Jurkat, Clone E6-1 (cell line): ENCODE measurements at regions not wholly inside any gene's neighbourhood (a gene's known extent, or its start where the extent isn't known, plus 50 kb on each side); places are given as distances from the start of the nearest gene placed in this dataset.
"Not testable (repeated sequence)": the region's sequence is repeated elsewhere in the genome, so short reads cannot be mapped to it uniquely, and the experiment has no call there.

Source experiments
- DNase-seq: peaks from one replicate; pipeline ENCODE4 v3.0.0-alpha.2; 2011; ENCODE audit warnings: low read depth, low spot score
- H3K4me3 ChIP-seq: 2 replicates; pipeline ENCODE4 v1.5.1; 2011; ENCODE audit warnings: mild to moderate bottlenecking, low read length, control low read depth, moderate library complexity

GRCh38 chr1:149841597-149842238 lies 57.6 kb upstream of the BOLA1 start:
- not testable (repeated sequence) for DNase-seq, H3K4me3 ChIP-seq

- not testable (repeated sequence) for DNase-seq, H3K4me3 ChIP-seq
Measured at GRCh38 chr1:149842458-149843064, 56.8 kb upstream of the BOLA1 start.

DNA sequence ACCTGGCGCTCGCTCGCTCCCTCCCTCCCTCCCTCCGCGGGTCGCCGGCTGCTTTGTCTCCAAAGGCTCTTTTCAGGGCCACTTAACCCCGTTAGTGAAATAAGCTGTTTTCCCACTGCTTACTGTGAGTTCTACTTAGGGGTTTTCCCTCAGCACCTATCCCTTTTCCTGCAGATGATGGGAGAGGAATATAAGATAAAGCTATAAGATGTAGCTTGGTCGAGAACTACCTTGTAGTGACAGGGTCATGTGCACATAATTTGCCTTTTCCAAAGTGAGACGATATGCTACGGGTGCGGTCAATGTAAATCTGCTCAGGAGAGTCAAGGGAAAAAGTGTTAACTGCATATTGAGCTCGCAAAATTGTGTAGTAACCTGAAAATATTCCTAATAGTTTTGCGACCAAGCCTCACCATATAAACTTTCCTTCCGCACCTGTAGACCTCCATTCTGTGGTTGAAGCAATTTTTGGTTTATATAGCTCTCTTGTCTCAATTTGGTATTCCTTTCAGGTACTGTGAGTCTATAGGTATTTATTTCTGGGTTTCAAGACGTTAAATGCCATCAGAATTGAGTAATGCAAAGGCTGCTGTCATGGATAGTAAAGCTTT lies 55.8 kb upstream of the BOLA1 start:
- H3K4me3 ChIP-seq = peak overlapping the region; percentile 84
- no peak for DNase-seq

DNA sequence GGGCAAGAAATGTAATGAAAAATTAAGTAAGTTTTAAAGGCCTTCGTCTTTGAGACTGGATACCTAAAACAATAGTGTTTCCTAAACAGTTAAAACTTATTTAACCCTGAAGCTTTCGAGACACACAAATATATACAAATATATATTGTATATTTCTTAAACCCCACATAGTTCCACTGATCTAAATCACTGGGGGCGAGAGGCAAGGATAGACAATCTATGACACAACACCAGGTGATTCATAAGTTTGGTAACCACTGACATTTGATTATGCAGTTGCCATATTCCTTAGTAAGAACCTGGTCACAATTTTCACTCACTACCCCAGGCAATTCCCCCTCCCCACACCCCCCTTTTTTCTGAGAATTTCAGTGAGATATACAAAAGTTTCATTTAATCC lies 55.3 kb upstream of the BOLA1 start:
- no peak for DNase-seq
- H3K4me3 ChIP-seq = peak overlapping the region; percentile 84

- H3K4me3 ChIP-seq = no peak overlapping the region
- DNase-seq = no peak
Measured at GRCh38 chr1:149844650-149845255, 54.6 kb upstream of the BOLA1 start.

GRCh38 chr1:149845416-149845815 lies 54.0 kb upstream of the BOLA1 start:
- DNase-seq = no peak

GRCh38 chr1:149846042-149846441 lies 53.3 kb upstream of the BOLA1 start:
- no peak overlapping the region for H3K4me3 ChIP-seq
- DNase-seq = no peak

More at GRCh38 chr1:149845416-149845815, 54.0 kb upstream of the BOLA1 start:
- H3K4me3 ChIP-seq = no peak overlapping the region

DNA sequence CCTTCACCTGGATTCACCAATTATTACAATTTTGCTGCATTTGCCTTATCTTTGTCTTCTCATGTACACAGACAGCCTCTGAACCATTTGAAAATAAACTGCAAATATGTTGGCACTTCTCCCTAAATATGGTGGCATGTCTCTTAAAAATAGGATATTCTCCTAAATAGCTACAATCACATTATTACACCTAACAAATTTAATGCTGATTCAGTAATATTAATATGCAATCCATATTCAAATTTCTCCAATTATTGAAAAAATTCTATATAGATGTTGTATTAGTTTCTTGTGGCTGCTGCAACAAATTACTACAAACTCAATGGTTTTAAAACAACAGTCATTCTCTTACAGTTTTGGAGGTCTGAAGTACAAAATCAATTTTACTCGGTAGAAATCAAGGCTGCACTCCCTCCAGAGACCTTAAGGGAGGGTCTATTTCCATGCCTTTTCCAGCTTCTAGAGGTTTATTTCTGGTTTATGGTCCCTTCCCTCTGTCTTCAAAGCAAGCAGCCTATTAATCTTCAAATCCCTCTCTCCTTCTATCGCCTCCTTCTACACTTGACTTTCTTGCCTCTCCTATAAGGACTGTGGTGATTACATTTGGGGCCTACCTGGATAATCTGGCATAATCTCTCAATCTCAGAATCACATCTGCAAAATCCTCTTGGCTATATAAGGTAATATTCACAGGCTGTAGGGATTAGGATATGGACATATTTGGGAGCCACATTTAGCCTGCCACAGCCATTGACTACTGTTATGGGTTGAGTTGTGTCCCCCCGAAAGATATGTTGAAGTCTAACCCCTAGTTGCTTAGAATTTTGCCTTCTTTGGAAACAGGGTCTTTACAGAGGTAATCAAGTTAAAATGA lies 52.5 kb upstream of the BOLA1 start:
- no peak overlapping the region for H3K4me3 ChIP-seq
- no peak for DNase-seq

GRCh38 chr1:149848340-149849110 lies 50.8 kb upstream of the BOLA1 start:
- H3K4me3 ChIP-seq = no peak overlapping the region; the same call in 1 of the 2 replicates
- DNase-seq = no peak

GRCh38 chr1:149849111-149849946 lies 50.0 kb upstream of the BOLA1 start:
- peak overlapping the region; percentile 75 for H3K4me3 ChIP-seq
- DNase-seq = no peak
